NCI-H1048 (cell line): ENCODE measurements at regions not wholly inside any gene's neighbourhood (a gene's known extent, or its start where the extent isn't known, plus 50 kb on each side); places are given as distances from the start of the nearest gene placed in this dataset.
"Not testable (repeated sequence)": the region's sequence is repeated elsewhere in the genome, so short reads cannot be mapped to it uniquely, and the experiment has no call there.

Experiments
- DNase-seq: peaks from one replicate; lab custom pipeline; 2025; lab: John Stamatoyannopoulos, UW

DNA sequence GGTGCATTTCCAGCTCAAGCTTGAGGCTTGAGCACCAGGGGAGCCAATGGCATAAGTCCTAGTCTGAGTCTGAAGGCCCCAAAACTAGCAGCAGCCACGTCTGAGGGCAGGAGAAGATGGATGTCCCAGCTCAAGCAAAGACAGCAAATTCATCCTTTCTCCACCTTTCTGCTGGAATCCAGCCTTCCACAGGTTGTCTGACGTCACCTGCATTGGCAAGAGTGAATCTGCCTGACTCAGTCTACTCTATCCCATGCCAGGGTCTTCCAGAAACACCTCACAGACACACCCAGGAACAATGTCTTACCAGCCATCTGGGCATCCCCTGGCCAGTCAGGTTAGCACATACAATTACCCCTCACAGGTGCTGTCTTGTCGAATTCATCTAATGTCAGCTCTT is 76.2 kb upstream of the SOX11 start:
- DNase-seq, result no peak

DNA sequence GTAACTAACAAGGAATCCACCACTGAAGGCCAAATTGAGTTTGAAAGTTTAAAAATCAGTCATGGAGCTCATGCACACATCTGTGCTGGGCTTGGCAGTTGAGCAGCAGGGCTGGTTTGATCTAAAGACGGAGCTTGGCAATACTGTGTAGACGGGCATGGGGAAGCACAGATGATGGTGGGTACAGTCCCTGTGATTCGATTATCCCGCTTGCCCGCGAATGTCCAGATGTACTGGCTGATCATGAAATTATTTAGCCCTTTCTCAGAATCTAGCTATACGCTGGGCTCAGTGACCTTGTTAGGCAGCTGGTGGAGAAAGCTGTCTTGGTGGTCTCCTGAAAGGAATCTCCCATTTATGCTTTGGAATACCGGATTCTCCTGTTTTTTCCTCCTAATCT is 74.8 kb upstream of the SOX11 start:
- no peak for DNase-seq

DNA sequence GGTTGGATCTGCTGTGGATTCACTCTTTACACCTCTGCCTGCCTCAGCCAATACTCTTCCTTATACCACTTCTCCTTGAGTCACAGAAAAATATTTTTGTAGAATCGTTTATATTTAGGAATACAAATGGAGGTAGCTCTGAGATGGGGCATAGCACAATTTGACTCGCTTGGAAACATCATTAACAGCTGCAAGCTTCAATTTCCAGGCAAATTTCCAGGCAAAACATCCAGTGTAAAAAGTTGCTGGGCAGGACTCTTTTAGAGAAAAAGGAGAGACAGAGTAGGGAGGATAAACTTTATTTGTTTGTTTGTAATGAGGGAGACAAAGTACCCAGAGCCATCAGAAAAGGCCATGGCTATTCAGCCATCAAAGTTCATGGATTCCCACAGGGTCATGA is 74.4 kb upstream of the SOX11 start:
- no peak for DNase-seq

DNA sequence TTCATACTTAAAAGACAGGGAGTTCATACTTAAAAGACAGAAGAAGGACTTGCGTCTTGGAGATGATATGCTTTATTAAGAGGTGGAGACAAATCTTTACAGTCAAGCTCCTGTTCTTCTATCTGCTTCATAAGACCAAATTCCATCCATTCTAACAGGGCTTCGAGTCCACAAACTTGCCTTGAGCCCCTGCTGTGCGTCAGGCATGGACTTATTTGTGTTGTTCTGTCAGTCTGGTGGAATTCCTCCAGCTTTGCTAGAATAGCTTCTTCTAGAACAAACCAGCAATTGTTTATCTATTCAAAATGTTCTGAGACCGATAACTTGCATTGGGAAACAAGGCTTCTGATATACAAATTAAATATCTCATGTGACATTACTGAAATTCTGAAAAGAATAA is 73.9 kb upstream of the SOX11 start:
- DNase-seq, result no peak

DNA sequence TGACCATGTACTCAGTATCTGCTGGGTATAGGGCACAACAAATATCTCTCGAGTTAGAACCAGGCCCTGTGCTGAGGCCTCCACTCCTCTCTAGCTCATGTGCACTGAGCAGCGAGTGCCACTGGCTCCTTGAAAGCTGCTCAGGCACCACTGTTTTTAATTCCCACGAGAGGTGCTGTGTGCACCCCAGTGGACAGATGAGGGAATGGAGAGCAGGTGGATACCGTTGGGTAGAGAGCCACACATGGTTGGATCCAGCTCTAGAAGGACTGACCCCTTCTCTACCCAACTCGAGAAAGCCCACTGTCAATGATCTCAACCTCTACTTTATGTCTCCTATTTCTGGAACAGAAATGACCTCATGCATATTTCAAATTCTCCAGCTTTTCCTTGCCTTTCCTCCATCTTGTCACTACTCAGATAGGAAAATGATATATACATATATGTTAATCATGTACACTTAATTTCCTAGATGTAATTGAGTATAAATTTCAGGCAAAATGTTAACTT is 66.6 kb upstream of the SOX11 start:
- DNase-seq, result not testable (repeated sequence)

DNA sequence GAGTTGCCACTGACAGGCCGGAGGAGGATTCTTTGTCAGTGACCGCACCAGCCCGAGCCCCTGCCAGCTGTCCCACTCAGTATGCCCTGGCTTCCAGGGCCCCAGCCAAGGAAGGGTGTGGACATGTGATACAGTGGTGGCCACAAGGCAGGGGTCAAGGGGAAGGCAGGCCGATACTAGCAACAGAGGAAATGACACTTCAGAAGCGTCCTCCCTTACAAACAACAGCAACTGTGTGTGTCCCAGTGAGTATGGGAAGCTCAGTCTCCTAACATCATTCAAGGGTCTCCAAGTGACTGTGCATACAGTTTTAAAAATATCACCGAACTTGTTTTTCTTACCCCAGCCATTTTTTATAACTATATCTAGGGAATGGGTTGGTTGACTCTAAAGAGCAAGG is 63.7 kb upstream of the SOX11 start:
- not testable (repeated sequence) for DNase-seq

DNA sequence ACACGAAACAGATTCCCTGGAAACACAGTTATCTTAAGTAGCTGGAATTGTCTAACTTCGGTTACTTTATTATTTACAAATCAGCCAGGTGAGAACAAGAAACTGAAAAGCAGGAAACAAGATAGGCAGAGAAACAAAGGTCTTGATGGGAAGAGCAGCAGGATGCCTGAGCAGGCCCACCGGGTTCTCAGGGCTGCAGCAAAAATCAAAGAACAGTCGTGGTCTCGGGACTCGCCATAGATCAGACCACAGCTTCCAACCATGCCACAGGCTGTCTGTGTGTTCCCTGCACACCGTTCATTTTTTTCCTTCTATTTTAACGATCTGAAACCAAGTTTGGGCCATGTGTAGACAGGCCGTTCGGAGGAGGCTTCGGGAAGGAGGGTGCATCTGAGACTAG is 62.7 kb upstream of the SOX11 start:
- DNase-seq, result not testable (repeated sequence)

DNA sequence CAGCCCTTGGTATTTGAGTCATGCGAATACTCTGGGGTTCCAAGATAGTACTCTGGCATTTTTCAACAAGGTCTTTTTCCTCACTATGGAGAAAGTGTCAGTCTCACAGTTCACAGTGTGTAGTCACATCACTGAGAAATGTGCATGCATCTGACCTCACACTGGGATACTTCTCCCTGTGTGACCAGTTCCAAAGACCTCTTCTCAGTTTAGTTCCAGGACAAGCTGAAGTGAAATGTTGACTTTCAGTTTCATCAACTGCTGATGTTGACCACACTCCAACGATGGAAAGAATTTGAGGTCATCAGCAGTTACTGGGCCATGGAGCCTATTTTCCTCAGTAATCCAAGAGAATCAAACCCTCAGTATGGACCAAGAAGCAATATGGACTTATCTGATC is 55.1 kb upstream of the SOX11 start:
- not testable (repeated sequence) for DNase-seq
